Left lobe of liver (tissue), 2 donors: ENCODE measurements at regions not wholly inside any gene's neighbourhood (a gene's known extent, or its start where the extent isn't known, plus 50 kb on each side); places are given as distances from the start of the nearest gene placed in this dataset.
A peak's percentile ranks its signal among the peaks of the same experiment; 100 is the strongest.

Source experiments
- ATAC-seq: fragments of 200-7000 bp; cut with Tn5 transposase; one replicate; pipeline ENCODE4 v1.9.1; 2020; ENCODE audit warnings: mild to moderate bottlenecking, moderate library complexity
- DNase-seq: peaks from one replicate; pipeline ENCODE4 v3.0.0-alpha.2; 2020; ENCODE audit warnings: low spot score
- donor health status: DM: no; HTN: no; CAD: no; lungs with moderate emphysema.
- donor health status: DM: no; HTN: yes; CAD: no.

DNA sequence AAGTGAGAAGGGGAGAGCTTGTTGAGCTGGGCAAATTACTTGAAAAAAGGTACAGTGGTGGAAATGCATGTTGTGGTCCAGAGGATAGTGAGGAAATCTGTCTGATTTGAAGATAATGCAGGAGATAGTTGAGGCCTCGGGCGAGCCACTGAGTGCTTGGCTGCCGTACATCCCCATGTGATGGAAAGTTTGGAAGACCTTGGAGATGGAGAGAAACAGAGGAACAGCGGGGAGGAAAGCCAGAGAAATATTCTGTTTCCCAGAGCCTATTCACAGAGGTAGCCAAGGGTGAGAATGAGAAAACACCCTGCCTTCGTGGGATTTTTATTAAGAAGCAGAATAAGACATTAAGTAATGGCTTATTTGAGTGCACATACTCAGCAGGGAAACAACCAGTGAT, 498.2 kb downstream of the BCL11B start:
- no peak for ATAC-seq
- DNase-seq: no peak

DNA sequence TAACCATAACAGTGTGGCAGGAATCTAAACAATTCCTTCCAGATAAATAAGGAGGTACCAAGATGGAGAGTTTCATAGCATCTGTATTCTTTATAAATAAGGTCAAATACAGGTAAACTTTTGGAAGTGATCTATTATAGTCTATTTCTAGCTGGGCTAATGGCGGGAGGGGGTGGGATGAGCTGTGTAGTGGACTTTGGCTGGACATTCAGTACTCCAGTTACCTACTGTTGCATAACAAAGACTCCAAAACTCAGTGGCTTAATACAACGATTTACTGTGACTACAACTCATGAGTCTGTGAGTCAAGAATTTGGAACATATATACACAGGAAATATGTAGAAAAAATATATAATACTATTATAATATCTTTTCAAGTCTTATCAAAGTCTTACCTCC, 496.1 kb downstream of the BCL11B start:
- ATAC-seq (peak; percentile 70), DNase-seq (no peak)

DNA sequence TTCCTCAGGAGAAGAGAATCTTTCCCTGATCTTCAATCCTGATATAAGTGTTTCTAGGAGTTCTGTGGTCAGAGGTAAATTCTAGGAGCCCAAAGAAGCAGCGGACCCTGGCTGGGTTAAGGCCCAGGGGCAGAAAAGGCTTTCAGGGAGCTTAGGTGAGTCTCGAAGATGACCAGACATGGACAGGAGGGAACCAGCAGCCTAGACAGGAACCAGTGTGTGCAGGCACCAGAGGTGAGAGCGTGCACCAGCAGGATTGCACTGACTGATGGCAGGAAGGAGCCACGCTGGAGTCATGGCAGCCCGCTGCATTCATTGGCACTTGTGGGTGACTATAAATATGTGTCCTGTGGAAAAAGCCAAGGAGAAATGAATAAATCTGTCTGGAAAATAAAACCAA, 489.9 kb downstream of the BCL11B start:
- ATAC-seq (no peak), DNase-seq (no peak)

DNA sequence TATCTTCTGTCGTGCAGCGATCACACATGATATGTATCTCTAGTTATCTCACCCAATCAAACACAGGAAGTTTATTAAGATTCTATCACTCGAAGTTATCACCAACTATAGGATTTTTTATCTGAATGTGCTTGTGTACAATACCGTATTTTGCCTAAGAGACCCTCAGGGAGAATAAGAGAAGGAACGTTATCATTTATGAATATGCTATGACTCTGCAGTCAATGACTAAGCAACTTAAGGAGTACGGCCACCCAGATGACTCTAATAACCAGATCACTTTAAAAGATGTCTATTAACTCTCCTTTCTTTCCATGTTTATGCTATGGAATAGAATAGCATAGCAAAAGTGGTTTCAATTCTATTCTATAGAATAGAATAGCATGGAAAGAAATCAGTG, 486.4 kb downstream of the BCL11B start:
- DNase-seq: no peak
- ATAC-seq: no peak

DNA sequence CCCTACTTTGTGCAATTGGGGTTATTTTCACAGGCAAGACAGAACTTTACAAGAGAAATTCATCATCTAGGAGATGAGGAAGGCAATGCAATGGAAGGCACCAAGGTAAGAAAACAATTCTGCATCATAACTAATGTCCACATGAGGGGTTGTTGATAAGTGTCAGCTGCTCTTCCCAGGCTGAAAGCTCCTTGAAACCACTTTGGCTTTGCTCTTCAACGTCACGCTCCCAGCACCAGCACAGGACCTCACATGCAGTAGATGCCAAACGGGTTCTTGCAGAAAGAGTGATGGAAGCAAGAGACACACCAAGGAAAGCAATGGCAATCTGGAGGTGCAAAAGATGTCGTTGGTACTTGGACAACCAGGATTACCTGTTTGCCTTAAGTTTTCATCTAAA, 485.5 kb downstream of the BCL11B start:
- DNase-seq: no peak
- ATAC-seq: no peak

DNA sequence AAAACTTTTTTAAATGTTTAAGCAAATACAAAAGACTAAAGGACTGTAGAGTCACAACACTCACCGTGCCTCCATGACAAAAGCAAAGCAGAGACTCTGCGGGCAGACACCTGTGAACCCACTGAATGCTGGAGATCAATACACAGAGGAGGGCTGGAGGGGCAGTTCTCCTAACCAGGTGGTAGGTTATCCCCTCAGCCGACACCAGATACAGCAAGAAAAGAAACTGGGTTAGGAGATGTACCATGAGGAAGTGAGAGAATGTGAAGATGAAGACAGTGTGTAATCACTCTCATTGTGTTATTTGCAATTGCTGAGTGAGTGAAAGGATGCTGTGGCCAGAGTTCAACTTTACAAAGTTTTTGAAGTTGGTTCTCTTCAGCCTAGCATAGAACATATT, 480.3 kb downstream of the BCL11B start:
- ATAC-seq (no peak), DNase-seq (no peak)

DNA sequence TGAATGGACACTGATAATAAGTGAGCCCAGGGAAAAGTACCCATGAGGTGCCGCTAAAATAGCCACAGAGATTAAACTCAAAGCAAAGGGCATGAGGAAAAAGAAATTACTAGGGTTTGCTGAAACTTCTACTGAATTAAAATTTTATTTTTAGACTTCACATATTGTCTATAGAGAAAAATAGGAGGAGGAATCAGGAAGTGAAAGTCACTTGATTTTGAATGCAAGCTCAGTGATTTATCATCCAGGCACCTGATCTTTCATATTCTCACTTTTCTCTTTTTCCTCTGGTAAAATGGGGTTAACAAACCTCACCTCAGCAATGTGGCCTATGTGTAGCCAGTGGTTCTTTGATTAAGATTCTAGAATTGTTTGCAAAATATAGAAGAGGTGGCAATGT, 479.8 kb downstream of the BCL11B start:
- DNase-seq (no peak), ATAC-seq (no peak)

DNA sequence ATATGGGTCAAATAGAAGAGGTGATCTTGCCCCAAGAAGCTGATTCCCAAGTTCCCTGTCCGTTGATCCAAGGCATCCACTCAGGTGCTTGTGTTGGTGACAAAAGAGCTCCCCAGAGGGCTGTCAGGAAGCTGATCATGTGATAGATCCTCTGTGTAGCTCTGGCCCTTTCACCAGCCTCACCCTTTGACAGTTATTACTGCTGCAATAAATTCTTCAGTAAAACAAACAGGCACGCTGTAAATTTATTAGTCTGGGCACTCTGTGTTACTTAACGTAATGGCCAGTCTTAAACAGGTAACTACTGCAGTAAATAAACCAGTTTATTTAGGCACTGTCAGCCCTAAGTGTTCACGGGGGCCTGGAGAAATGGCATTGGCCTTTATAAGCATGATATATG, 473.9 kb downstream of the BCL11B start:
- ATAC-seq (no peak), DNase-seq (no peak)

DNA sequence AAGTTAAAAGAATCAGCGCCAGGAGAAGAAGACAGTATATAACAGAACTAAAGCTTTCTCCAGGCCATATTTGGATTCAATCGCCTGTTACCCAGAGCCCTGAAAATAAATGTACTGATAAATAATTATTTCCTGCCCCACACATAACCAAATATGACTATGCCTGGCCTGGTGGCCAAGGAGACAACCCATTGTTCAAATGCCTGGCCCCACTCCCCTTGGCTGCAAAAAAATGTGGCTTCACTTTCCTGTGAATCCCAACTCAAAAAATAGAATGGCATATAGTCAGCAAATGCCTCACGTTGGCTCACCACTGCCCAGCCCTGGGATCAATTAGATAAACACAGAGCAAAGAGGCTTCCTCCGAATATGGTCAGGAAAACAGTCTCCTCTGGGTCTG, 472.1 kb downstream of the BCL11B start:
- DNase-seq (no peak), ATAC-seq (no peak)

DNA sequence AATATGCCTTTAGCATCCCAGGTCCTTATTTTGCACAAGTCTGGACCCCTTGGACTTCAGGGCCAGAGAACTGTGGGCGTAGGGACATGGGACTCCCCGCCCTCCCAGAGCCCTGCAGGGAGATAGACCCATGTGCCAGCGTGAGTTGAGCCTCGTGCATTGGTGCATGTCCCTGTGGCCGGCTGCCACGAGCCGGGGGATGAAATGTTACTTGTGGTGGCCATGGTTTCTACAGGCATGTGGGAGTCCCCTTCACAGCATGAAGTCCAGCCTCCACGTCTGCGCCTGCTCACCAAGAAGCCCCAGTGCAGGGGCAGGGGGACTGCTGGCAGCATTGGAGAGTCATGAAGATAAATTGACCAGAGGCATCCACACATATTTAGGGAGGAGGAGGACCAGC, 470.0 kb downstream of the BCL11B start:
- no peak for ATAC-seq
- no peak for DNase-seq

DNA sequence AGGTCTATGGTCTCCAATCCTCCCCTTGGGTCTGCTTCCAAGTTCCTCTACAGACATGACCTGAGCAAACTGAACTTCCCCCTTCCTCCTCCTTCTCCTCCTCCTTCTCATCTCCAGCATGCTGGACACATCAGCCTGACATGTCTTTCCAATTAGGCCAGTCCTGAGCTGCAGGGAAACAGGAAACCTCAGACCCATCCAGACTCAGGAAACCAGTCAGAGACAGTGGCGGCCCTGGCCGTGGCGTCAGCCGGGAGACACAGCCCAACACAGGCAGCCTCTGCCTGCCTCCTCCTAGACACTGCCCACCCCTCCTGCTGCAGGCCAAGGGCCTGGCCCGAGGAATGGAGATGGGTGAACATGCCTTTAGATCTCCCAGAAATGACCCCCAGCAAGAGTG, 468.8 kb downstream of the BCL11B start:
- ATAC-seq: no peak
- DNase-seq: no peak

DNA sequence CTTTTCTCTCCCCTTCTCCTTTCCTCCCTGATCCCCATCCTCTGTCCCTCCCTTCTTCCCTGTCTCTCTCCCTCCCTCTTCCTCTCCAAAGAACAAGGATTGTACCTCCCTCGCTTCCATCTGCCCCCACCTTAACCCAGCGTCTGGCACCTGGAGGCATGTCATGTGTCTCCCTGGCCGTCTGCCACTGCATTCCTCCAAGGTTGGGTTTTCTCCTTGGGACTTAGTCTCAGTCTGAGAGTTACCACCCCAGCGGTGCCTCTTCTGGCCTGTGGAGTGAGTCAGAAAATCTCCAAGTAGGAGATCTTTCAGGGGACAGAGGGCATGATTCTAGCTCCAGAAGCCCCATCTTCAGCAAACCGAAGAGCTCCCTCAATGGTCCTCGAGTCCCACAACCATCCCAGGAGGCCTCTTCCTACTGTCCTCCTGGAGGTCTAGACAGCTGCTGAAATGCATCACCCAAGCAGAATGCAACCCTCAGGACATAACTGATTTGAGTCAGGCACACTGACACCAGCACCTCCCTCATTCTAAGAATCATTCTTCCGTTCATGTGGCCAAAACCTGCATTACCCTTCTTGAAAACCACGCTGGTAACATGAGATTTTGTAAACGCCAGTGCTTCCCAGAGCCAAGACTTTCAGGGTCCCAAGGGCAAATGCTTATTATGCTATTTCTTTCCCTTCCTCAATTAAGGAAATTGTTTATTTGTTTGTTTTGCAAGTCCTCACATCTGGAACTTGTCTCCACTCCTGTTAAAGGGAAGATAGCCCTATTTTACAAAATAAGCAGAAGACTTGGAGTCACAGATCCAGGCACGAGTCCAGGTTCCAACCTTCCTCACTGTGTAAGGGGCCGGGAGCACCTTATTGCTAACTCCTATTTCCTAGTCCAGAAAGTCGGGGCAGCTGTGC, 463.2 kb downstream of the BCL11B start:
- DNase-seq: no peak
- no peak for ATAC-seq

DNA sequence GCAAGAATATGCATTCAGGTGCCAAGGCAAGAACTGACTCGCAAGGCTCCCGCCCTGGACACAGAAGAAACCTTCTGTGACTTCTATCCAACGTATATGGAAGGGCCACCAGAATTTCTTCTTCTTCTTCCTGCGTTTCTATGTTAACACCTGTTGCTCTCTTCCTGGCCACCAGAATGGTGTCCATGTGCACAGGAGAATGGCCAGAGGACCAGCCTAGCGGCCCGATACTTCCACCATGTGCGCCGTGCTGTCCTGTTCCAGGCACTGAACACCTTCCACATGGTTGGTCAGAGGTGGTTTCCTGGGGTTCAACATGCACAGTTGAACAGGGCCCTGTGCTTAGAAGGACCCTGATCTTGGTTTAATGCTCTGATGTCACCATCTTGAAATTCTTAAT, 455.8 kb downstream of the BCL11B start:
- ATAC-seq (no peak), DNase-seq (no peak)

DNA sequence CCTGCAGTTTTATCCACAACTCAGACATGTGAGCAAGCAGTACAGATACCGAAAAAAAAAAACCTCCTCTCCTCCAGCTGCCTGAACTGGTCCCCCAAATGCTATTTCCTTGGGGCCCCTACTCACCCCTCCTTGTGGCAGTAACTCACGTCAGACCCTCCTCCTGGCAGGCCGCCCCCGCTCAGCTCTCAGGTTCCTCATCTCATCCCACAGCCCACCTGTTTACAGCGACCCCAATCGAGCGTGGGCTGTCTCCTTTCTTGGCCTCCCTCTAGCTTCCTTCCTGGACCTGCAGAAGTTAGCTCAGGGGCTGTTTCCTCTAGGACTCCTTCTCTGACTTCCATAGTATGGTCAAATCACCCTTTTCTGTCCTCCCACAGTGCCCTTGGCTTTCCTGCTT, 455.3 kb downstream of the BCL11B start:
- DNase-seq (no peak), ATAC-seq (no peak)

DNA sequence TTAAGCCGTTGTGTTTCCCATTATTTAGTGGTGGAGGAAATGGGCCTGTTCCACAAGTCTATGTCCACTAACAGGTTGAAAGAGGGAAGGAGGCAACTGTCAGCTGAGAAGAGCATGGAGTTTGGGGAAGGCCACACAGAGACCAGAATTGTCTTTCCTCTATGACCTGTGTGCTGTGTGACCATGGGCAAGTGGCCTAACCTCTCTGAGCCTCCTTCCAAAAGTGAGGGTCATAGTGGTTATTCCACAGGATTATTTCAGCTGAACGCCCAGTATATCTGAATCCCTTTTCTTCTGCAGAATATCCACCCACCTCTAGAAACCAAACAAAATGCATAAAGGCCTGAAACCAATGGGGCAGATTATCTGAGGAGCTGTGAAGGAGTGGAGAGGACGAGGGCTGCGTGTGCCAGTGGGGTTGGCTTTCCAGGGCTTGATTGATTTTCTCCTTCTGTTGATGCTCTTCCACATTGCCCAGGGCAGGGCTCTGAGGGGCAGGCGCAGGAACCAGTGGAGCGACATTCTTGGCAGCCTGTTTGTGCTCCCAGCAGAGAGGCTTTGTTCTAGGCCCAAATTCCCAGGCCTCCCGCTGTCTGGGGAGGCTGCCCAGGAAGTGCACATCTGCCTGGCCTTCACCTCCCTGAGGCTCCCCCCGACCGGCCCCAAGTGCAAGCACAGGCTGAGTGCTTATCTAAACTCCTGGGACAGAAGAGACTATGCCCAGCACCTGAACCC, 452.7 kb downstream of the BCL11B start:
- DNase-seq: no peak
- ATAC-seq: peak; percentile 15

DNA sequence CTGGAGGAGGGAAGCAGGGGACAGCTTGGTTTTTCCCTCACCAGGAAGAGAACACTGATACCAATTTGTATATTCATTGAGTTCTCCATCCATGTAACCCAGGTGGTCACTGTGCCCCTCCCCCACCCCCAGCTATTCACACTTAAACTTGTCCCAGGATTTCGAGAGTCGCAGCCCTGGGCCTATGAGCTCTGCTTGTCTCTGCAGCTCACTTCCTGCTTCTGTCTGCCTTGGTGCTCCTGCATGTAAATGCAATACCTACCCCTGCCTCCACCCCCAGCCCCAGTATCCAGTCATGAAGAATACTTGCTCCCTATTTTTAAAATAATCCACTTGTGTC, 452.2 kb downstream of the BCL11B start:
- DNase-seq (no peak), ATAC-seq (no peak)

DNA sequence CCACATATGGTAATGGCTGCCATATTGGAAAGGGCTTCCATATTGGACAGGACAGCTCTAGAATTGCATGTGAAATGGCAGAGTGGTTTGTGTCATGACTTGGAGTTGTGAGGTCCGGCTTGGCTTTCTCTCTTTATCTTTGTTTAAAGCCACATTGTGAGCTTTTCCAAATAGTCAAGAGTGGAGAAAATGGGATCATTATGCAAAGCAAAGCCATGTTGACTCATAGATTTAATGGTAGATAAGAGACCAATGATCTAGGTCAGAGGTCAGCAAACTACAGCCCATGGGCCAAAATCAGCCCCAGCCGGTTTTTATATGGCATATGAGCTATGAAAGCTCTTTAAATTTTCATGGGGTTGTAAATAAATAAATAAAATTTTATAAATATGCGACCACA, 449.1 kb downstream of the BCL11B start:
- no peak for ATAC-seq
- DNase-seq: no peak

DNA sequence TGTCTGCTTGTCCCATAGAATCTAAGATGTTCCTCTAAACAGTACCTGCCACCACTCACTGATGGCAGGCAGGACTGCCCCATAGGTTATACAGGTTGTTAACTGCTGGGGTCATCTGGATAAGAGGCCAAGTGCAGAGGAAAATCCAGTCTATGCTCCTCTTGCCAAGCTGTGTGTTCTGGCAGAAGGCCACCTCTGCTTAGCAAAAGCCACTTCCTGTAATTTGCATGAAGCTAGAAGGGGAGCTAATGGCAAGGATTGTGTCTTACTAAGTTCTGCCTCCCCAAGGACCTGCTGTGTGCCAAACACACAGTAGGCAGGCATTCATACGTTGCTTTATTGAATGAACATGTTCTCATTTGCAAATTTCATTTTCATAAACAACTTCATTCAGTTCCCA, 445.4 kb downstream of the BCL11B start:
- DNase-seq (no peak), ATAC-seq (no peak)

DNA sequence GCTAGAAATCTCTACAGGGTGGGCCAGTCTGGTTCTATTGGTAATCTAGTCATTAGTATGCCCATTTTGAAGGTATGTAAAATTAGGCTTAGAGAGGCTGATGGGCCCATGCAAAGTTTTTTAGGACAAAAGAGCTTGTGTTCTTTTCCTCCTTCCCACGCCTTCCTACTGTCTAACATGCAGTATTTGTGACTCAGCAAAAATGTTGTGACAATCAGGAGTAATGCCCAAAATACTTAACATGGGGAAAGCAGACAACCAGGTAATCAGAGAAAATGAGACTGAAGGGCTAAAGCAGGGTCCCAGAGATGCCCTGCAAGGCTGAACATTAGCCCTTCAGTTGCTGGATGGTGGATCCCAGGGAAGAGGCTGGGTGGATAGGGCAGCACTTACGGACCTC, 437.9 kb downstream of the BCL11B start:
- DNase-seq: no peak
- ATAC-seq: no peak

DNA sequence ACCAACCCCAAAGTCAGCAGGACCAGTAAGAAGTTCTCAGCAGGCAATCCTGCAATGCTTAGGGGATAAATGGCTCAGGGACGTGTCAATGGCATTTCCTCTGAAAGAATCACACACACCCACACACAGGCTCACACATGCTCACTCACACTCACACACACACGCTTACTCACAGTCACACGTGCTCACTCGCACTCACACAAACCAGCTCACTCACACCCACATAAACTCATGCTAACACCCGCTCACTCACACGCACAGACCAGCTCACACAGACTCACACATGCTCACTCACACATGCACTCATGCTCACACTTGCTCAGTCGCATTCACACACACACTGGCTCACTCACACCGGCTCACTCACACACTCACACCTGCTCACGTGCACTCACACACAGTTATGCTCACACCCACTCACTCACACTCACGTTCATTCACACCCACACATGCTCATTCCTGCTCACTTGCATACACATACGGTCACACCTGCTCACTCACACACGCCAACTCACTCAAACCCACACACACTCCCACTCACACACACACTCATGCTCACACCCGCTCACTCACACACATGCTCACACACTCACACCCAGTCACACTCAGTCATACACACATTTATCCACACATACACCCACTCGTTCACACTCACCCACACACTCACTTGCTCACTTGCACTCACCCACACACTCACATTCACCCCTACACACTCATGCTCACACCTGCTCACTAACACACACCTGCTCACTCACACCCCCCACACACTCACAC, 436.8 kb downstream of the BCL11B start:
- ATAC-seq (no peak), DNase-seq (no peak)

DNA sequence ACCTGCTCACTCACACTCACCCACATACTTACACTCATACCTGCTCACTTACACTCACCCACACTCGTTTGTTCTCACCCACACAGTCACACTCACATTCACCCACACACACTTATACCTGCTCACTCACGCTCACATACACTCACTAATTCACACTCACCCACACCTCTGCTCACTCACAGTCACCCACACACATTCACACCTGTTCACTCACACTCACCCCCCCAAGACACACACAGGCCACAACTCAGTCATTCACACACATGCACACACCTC, 436.2 kb downstream of the BCL11B start:
- no peak for ATAC-seq
- no peak for DNase-seq

DNA sequence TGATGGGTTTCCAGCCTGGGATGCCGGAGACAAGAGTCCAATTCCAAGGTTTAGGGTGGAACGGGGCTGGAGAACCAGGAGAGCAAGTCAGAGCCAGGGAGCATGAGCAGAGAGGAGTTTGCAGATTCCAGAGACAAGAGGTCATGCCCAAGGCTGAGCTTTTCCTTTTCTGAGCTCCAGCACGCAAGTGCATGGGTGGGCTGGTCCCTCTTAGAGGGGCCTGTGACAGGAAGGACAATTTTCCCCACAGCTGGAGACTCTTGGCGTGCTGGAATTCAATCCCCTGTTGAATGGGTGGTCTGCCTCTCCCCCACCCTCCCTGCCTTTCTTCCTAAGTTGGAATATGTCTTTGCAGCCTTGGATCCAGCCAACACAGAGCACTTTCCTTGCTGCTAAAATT, 431.9 kb downstream of the BCL11B start:
- DNase-seq (no peak), ATAC-seq (no peak)
